GM12891 (cell line): ENCODE measurements at regions not wholly inside any gene's neighbourhood (a gene's known extent, or its start where the extent isn't known, plus 50 kb on each side); places are given as distances from the start of the nearest gene placed in this dataset.

ENCODE experiments used
- PAX5 ChIP-seq: IDR thresholded peaks from 2 replicates; pipeline ENCODE4 v1.6.1; 2011; ENCODE audit warnings: low read length, moderate library complexity, mild to moderate bottlenecking; ENCODE audit not compliant: insufficient read depth, severe bottlenecking
- POLR2AphosphoS5 ChIP-seq: IDR thresholded peaks from 2 replicates; pipeline ENCODE4 v1.6.1; 2011; ENCODE audit warnings: low read depth, low read length, control low read depth

DNA sequence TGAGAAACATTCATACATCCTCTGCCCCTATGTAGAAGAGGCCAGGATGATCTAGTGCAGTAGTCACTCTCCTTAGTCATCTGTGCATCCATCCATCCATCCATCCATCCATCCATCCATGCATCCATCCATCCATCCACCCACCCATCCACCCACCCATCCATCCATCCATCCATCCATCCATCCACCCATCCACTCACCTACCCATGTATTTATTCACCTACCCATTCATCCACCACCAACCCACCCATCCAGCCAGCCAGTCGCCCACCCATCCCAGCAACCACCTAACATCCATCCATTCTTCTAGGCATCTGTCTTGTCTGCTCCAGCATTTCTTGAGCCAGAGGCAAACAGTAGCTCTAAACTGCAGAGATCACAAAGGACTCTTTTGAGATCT, 87.1 kb downstream of the MSX2 start:
- TF ChIP-seq POLR2AphosphoS5 (no peak), PAX5 (no peak)
